AML-193 (cell line): ENCODE measurements at regions not wholly inside any gene's neighbourhood (a gene's known extent, or its start where the extent isn't known, plus 50 kb on each side); places are given as distances from the start of the nearest gene placed in this dataset.

Experiments
- DNase-seq, 2 experiments: peaks; one replicate each; lab custom pipeline; 2025; lab: John Stamatoyannopoulos, UW

GRCh38 chr10:59595593-59595992 is 114.1 kb downstream of the SLC16A9 start:
- DNase-seq, result no peak

DNA sequence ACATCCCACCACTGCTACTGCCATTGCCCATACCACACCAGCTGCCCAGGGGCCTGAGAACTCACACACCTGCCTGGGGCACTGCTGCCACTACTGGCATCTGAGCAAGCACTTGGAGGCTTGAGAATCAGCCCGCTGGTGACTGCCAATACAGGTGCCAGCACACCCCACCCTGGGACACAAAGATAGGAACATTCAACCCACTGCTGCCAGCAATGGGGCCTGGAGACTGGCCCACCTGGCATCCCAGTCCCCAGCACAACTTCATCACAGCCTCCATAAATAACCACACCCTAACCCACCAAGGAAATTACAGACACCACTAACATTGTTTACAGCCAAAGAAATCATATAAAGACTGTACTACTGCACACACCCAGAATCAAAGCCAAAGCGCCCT is 115.9 kb downstream of the SLC16A9 start:
- no peak for DNase-seq

GRCh38 chr10:59589796-59590195 is 119.9 kb downstream of the SLC16A9 start:
- no peak for DNase-seq

DNA sequence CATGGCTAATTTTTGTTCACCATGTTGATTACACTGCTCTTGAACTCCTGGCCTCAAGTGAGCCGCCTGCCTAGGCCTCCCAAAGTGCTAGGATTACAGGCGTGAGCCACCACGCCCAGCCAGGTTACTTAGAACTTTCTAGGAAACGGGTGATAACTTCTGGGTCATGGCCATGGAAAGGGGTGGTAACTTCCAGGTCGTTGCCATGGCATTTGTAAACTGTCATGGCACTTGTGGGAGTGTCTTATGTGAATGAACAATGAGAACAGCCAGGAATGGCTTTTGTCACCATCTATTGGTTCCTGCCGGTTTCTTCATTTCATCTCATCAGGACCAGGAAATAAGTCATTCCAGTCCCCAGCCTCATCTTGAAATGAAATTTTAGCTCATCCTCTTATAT is 120.9 kb downstream of the SLC16A9 start:
- no peak for DNase-seq

GRCh38 chr10:59587756-59588140 is 121.9 kb downstream of the SLC16A9 start:
- no peak for DNase-seq

DNA sequence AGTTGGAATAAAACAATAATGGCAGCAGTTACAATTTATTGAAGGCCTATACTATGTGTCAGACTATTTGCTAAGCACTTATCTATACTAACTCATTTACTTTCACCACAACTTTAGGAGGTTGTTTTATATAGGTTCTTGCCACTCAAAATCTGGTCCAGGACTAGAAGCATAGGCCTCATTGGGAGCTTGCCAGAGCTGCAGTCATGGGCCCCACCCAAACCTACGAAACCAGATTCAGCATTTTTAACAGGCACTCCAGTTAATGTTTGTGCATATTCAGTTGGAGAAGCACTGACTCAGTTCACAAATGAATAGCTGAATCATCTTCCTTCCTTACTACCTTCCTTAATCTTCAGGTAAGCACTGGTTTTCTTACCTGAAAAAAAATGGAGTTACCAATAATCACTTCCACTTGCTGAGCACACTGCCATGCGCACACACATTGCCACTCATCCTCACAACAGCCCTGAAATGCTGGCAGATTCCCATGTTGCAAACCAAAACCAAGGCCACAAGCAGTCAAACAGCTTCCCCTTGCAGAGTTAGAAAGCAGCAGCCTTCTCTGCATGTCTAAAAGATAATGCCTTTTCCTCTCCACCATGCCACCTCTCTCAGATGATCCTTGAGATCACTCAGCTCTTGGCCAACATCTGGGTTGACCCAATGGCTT is 122.4 kb downstream of the SLC16A9 start:
- DNase-seq, result no peak

- DNase-seq, result no peak
These were observed 123.2 kb downstream of the SLC16A9 start for GRCh38 chr10:59586407-59586891.

DNA sequence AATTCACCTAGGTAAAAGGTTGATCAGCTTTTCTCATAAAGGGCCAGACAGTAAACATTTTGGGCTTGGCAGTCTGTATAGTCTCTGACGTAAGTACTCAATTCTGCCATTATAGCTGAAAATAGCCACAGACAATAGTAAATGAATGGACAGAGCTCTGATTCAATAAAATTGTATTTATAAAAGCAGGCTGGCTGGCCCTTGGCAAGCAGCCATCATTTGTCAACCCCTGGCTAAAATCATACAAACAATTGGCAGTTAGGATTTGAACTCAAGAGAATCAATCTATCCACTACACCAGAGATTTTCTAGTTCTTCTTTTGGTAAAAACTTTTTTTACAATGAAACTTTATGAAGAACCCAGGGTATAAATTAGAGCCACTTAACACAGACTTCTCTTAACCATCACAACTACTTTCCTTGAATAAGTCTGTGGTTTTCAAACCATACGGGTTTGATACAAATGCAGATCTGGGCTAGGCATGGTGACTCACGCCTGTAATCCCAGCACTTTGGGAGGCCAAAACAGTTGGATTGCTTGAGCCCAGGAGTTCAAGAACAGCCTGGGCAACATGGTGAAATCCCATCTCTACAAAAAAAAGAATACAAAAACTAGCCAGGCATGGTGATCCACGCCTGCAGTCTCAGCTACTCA is 124.5 kb downstream of the SLC16A9 start:
- no peak for DNase-seq

DNA sequence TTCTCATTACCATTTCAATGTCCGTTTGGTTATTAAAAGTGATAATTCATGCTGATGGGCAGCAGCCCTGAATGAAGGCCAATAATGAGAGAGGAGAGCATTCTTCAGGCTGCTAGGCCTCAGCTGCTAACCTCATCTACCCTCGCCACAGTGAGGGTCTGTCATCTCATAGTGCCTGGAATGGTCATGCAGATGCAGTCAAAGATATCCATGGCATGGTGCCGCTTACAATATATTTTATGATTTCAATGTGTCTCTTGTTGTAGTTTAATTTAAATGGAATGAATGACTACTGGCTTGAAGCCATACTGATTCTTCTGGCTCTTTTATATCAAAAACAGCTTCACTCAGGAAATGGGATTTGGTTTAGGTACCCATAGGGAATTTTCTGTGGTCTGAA is 126.9 kb downstream of the SLC16A9 start:
- no peak for DNase-seq

GRCh38 chr10:59582058-59582457 is 127.6 kb downstream of the SLC16A9 start:
- DNase-seq, result no peak

DNA sequence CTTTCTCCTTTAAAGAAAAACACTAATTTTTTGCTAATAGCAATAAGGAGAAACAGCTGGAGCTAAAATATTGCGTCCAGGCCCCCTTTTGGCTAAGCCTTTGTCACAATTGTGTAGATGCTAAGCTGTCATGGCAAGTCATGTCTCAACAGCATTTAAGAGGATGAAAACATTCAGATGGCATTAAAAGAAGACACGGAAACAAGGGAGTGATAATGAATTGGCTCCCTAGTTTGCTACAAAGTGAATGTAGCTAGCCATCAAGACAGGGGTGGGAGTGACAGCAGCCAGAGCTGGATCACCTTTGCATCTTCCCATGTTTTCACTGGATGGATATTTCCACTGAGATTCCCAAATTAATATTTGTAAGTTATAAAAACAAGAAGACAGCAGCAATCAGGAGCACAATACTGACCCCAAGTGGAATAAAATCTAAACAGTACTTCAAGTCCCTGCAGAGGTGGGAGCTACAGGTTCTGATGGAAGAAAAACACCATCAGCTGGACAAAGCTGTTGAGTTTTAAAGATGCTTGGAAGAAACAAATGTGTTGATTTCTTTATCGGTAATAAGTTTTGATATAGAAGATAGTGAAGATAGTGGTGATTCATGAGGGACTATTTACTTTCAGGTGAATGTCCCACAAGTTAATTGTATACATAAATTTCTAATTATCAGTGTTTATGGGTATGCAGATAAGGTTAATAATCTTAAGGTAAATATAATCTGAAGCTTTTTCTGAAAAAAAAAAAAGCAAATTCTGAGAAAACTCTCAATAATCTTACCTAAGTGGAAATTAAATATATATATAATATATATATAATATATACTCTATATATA is 129.4 kb downstream of the SLC16A9 start:
- DNase-seq, result peak in 1 of 2 experiments; percentile 6

DNA sequence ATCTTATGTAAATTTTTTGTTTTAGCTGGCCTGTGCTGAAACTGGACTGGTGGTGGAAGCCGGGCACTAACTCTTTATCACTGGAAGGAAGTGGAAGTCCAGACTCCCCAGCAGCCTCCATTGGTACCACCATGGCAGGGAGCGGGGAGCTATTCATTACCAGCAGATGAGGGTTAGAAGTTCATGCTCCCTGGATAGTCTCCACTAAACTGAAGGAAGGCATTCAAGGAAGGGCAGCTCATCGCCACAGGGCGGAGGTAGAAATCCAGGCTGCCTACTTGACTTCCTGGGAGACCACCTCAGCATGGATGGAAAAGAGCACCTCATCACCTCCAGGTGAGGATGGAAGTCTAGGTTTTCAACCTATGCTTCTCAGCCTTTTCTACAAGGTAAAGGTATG is 130.9 kb downstream of the SLC16A9 start:
- DNase-seq, result no peak

DNA sequence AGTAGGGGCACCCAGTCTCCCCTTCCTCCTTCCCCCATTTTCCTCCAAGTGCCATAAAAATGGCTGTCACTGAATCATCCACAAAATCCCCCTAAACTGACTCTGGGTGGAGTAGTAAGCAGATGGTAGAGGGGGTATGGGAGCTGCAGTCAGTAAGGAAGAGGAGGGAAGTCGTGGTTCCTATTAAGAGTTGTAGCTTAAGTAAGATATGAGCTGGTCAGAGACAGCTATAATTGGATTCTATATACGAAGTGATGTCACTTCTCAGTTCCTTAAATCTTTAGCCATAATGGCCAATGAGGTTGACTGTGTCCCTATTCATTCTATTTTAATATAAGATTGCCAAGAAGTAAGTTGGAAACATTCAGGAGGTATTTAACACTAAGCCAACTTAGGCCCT is 131.7 kb downstream of the SLC16A9 start:
- no peak for DNase-seq

GRCh38 chr10:59575269-59575668 is 134.4 kb downstream of the SLC16A9 start:
- DNase-seq, result no peak

DNA sequence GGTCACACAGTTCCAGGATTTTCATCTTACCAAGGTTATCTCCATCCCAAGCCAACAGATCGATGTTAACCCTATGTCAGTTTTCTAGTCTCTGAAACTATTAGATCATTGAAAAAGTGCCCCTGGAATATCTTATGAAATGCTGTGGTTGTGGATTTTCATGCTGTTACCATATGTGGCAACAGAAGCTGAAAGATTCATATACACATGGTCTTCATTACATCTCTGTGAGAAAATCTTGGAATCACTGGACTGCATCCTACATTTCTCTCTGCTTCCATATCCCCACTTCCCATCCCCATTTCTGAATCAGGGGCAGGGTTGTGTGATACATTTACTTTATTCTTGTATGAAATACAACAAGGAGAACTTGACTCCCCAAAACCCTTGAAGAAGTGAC is 146.1 kb downstream of the SLC16A9 start:
- no peak for DNase-seq

- DNase-seq, result no peak
These were observed 147.5 kb downstream of the SLC16A9 start for GRCh38 chr10:59562126-59562525.

DNA sequence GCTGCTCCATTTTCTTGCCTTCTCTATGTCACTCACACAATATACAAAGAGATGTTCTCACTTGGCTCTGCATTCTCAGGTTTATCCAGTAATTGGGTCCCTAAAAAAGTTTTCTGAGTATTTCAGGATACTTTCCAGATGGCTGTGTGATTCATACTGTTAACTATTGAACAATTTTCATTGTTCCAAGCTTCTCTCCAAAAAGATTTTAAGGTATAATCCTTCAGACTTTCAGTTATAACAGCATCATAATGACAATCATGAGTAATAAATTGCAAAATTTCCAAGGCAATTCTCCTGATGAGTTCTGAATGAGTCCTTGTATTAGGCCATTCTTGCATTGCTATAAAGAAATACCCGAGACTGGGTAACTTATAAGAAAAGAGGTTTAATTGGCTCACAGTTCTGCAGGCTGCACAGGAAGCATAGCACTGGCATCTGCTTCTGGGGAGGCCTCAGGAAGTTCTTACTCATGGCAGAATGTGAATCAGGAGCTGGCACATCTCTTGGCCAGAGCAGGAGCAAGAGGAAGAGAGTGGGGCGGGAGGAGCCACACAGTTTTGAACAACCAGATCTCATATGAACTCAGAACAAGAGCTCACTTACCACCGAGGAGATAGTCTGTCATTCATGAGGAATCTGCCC is 148.1 kb downstream of the SLC16A9 start:
- no peak for DNase-seq

- DNase-seq, result no peak
These were observed 148.7 kb downstream of the SLC16A9 start for GRCh38 chr10:59560990-59561389.

- DNase-seq, result no peak
These were observed 149.5 kb downstream of the SLC16A9 start for GRCh38 chr10:59560161-59560560.

DNA sequence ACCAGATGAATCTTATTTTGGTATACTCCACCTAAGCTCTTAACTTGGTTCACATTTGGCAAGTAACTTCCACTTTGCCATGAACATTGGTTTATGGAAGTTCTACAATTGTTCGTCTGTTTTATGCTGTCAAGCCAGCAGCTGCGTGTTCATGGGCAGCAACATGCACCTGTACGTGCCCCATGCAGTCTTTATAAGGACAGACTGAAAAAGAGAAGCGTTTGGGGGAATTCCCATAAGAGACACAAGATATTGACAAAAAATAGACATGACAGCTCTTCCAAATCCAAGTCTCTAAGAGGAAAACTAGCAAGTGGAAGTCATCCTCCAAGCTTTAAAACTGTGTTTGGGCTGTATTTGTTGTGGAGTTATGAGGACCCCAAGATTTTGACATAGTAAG is 151.6 kb downstream of the SLC16A9 start:
- no peak for DNase-seq

GRCh38 chr10:59557642-59558041 is 152.0 kb downstream of the SLC16A9 start:
- no peak for DNase-seq

DNA sequence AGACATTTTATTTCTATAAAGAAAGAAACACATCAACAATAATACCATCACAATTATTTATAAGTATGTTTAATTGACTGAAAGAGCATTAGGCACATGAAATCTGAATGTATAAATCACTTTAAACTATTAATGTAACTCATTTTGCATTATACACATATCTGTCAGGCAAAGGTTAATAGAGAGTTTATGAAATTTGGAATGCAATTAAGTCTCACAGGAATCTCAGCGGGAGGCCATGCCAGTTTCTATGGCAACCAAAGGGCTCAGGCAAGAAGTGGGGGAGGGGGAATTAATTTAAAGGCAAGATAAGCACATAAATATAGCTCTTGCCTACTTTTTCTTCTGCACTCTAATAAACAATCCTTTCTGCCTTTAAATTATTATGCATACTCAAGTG is 152.6 kb downstream of the SLC16A9 start:
- no peak for DNase-seq
